ENCODE measurements at regions not wholly inside any gene's neighbourhood (a gene's known extent, or its start where the extent isn't known, plus 50 kb on each side); places are given as distances from the start of the nearest gene placed in this dataset.

DNA sequence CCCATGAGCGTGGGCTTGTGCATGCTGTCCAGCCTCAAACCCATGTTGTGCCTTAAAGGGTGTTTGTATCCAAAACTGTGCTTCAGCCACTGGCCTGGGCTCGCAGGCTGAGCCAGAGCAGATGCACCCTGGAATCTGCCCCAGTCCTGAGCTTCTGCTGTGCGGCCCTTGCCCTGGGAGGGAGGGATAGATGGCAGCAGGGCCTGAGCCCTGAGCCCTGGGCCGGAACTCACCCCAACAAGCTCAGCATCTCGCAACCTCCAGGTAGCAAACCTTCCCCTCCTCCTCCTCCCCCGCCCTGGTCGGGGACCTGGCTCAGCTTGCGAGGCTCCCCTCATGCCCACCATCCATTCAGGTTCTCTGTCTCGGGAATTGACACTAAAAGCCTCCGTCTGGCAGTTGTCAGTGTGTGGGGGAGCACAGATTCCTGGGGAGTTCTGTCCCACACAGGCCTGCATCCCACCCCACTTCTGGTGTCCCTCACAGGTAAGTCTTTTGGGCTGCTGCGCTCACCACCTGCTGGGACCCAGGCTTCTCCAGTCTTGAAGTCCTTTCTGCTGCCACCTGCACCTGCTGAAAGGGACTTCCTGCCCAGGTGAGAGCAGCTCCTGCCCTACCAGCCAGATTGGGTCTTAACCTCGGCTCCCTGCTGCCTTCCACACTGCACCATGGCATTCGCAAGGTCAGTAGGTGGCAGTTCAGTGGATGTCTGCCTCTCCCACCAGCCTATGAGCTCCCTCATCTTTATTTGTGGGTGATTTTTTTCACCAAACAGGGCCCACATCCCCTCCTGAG lies 55.2 kb upstream of the OLFM1 start:
- DNase-seq = no peak

DNA sequence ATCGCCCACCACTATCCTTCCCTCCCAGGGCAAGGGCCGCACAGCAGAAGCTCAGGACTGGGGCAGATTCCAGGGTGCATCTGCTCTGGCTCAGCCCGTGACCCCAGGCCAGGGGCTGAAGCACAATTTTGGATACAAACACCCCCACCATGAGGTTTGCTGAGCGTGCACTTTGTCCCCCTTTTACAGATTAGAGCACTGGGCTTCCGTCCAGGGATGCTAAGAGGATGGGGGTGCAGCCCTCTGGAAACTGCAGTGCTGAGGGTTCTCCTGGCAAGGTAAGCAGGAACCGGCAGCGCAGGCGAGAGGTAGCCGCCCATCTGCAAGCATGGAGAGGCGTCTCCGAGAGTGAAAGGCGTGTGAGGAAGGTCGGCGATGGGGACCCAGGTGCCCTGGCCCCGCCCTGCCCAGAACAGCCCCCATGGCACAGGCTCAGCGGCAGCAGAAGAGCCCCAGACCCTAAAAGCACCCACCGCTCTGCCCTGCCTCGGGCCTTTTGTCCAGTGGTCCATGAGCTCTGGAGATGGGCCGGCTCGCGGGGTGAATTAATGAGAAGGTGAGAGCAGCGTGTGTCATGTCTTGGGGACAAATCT lies 54.5 kb upstream of the OLFM1 start:
- no peak for DNase-seq

DNA sequence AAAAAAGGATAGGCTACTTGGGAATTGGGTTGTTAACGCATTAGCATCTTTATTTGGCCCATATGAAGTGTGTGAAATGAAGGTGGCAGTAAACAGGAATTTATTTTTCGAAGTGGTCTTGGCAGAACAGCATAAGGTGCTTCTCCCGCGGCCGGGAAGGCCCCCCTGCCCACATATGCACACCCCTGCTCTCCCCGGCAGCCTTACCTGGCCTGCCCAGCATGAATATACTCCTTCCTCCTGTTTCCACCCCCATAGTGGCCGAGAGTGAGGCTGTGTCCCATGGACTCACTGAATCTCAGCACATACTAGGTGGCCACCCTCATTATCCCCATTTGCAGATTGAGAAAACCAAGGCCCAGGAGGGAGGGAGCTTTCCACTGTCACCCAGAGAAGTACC lies 54.0 kb upstream of the OLFM1 start:
- no peak for DNase-seq

DNA sequence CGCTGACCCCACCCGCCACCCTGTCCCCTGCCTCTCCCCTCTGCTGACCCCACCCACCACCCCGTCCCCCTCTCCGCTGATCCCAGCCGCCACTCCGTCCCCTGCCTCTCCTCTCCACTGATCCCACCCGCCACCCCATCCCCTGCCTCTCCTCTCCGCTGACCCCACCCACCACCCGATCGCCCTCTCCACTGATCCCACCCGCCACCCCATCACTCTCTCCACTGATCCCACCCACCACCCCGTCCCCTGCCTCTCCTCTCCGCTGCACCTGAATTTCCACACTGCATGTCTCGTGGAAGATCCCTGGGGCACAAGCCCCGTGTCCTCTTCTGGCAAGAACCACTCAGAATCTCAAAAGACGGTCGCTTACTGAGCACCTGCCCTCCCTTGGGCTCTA lies 53.4 kb upstream of the OLFM1 start:
- DNase-seq = no peak

DNA sequence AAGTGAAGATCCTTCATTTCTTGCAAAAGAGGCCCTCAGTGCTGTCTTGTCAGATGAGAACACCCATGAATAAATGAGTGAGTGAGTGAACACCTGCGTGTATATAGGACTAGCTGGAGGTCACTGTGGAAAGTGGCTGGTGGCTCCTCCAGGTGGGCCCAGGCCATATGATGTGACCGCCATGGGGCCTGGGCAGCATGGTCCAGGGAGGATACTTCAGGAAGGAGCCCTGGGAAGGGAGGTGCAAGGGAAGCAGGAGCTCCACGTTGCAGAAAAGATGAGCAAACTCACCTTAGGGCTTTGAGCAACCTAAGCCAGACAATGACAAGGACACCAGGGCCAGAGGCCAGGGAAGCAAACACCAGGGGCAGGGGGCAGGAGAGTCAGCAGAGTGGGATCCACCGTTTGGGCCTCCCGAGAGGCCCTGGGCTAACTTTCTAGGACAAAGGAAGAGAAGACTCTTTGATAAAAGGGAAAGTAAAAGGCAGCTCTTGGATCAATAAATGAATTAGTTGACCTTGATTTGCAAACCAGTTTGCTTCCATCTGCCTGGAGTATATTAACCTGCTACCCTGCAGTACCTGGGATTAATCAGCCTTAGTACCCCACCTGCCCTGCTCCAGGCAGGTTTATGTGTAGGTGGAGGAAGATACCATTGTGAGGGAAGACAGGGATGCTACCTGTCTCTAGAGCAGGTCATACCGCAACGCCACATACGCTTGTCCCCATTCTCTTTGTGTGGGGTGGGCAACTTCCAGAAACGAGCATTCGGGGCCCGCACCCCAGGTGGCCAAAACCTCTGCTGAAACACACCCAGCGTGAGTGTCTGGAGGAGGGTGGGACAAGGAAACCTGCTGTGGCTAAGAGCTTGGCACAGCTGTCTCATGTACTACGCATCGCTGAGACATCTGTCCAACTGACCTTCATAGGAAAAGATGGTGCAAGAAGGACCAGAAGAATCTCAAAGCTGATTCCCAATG lies 51.4 kb upstream of the OLFM1 start:
- DNase-seq = no peak

DNA sequence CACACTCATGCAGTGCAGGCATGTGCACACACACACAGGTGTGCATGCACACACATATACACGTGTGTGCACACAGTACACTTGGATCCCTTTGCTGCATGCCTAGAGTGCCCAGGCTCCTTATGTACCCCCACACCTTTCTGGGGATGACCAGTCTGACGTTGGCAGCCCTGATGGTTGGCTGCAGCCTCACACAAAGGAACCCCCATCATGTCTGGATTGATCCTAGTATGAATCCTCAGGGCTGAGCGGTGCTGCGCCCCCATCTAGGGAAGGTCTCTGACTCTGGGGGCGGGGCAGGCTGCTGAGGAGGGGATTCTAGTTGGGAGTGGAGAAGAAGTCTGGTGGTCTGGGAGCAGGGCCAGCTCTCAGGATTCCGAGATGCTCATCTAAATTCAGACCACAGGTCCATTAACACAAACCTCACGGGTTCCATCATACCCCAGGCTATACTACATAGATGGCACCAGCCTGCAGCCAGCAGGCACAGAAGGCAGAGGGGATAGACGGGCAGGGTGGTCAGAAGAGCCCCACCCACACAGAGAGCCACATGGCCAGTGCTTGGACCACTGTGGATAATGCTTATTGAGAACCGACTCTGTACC lies 50.5 kb upstream of the OLFM1 start:
- no peak for DNase-seq

DNA sequence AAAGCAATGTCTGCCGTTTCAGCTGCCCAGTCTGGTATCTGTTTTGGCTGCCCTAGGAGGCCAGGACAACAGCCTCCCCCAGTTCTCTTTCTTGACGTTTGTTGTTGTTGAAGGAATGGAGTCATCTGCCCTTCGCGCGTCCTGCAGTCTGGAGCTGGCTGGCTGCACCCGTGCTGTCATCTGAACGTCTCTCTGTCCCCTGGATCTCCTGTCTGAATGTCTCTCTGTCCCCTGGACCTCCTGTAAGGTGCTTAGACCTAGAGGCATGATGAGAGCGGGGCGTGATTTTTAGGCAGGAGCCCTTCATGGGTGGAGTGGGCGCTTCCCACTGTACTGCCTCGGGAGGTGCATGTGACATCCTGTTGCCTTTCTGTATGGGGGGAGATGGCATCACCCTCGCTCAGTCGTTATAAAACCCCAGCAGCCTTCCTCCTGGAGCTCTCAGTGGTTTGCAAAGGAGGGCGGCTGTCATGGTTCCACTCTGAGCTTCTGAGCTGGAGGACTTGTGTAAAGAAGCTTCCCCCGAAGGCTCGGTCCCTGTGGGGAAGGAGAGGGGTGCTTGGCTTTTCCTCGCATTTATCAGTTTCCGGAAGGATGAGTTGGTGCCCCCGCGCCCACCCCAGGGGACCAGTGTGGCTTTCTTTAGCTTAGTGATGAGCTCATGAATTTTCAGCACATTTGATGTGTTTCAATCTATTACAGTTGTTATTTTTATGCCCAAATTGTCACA lies 49.8 kb upstream of the OLFM1 start:
- no peak for DNase-seq
